ENCODE measurements at regions not wholly inside any gene's neighbourhood (a gene's known extent, or its start where the extent isn't known, plus 50 kb on each side); places are given as distances from the start of the nearest gene placed in this dataset.

GRCh38 chr11:70915158-70915985 is 337.0 kb downstream of the SHANK2 start:
- Histone ChIP-seq H4K20me1 (ENCODE audit: insufficient read depth) (no peaks in the 10 kb centered on the region), H3K27ac (no peak overlapping the region), H3K4me3 (no peak overlapping the region), H3K36me3 (ENCODE audit: low read depth) (no peaks in the 10 kb centered on the region), H2AFZ (no peak overlapping the region), H3F3A (ENCODE audit: insufficient read depth) (no peaks in the 10 kb centered on the region), H3K79me2 (ENCODE audit: insufficient read depth) (no peaks in the 10 kb centered on the region), H3K4me2 (ENCODE audit: unreplicated experiment) (no peak overlapping the region), H3K9me2 (ENCODE audit: insufficient read depth) (no peaks in the 10 kb centered on the region), H3K9ac (no peak overlapping the region), H3K27me3 (replicated peaks; ENCODE audit: insufficient read depth) (no peaks in the 10 kb centered on the region), H3K4me1 (ENCODE audit: insufficient read depth) (no peaks in the 10 kb centered on the region), H3K9me3 (ENCODE audit: low read depth) (no peaks in the 10 kb centered on the region)
- in situ Hi-C loops (cut with MboI): no loop called here
- no peak for TF ChIP-seq EZH2 (IDR thresholded peaks at IDR 0.05; ENCODE audit: insufficient read depth, poor library complexity, severe bottlenecking)
- no peak for TF ChIP-seq EZH2phosphoT487 (IDR thresholded peaks at IDR 0.05; ENCODE audit: insufficient read depth, low read depth)
- DNase-seq: peak; percentile 28
- 4 to 7% methylated on average over 17 of the region's 17 CpGs for whole genome bisulfite sequencing, 2 experiments (ENCODE audit: low coverage in 1 of 2, low lambda C conversion rate in 2 of 2, missing lambda C conversion rate in 2 of 2)

GRCh38 chr11:70916351-70916750 is 336.0 kb downstream of the SHANK2 start:
- DNase-seq: no peak
- H3K9ac ChIP-seq: no peak overlapping the region
- H3K4me2 ChIP-seq (ENCODE audit: unreplicated experiment): no peak overlapping the region
- no peaks in the 10 kb centered on the region for H3K27me3 ChIP-seq (replicated peaks; ENCODE audit: insufficient read depth)
- H3F3A ChIP-seq (ENCODE audit: insufficient read depth): no peaks in the 10 kb centered on the region
- no peaks in the 10 kb centered on the region for H4K20me1 ChIP-seq (ENCODE audit: insufficient read depth)
- no peaks in the 10 kb centered on the region for H3K9me2 ChIP-seq (ENCODE audit: insufficient read depth)
- whole genome bisulfite sequencing, 2 experiments (ENCODE audit: low coverage in 1 of 2, low lambda C conversion rate in 2 of 2, missing lambda C conversion rate in 2 of 2): 27 to 48% methylated on average over 8 of the region's 8 CpGs
- in situ Hi-C loops (cut with MboI): no loop called here
- no peak overlapping the region for H2AFZ ChIP-seq
- no peak overlapping the region for H3K4me3 ChIP-seq
- no peaks in the 10 kb centered on the region for H3K79me2 ChIP-seq (ENCODE audit: insufficient read depth)
- TF ChIP-seq EZH2phosphoT487 (IDR thresholded peaks at IDR 0.05; ENCODE audit: insufficient read depth, low read depth) (no peak), EZH2 (IDR thresholded peaks at IDR 0.05; ENCODE audit: insufficient read depth, poor library complexity, severe bottlenecking) (no peak)
- no peak overlapping the region for H3K27ac ChIP-seq
- no peaks in the 10 kb centered on the region for H3K36me3 ChIP-seq (ENCODE audit: low read depth)
- no peaks in the 10 kb centered on the region for H3K4me1 ChIP-seq (ENCODE audit: insufficient read depth)
- no peaks in the 10 kb centered on the region for H3K9me3 ChIP-seq (ENCODE audit: low read depth)

GRCh38 chr11:70918242-70918641 is 334.1 kb downstream of the SHANK2 start:
- H3K79me2 ChIP-seq (ENCODE audit: insufficient read depth): no peaks in the 10 kb centered on the region
- no peaks in the 10 kb centered on the region for H3F3A ChIP-seq (ENCODE audit: insufficient read depth)
- H3K4me1 ChIP-seq (ENCODE audit: insufficient read depth): no peaks in the 10 kb centered on the region
- H3K9me3 ChIP-seq (ENCODE audit: low read depth): no peaks in the 10 kb centered on the region
- no peak overlapping the region for H3K4me2 ChIP-seq (ENCODE audit: unreplicated experiment)
- DNase-seq: no peak
- no peak overlapping the region for H3K9ac ChIP-seq
- no peaks in the 10 kb centered on the region for H3K36me3 ChIP-seq (ENCODE audit: low read depth)
- no peaks in the 10 kb centered on the region for H3K27me3 ChIP-seq (replicated peaks; ENCODE audit: insufficient read depth)
- H3K4me3 ChIP-seq: no peak overlapping the region
- H3K27ac ChIP-seq: no peak overlapping the region
- 35 to 42% methylated on average over 7 of the region's 7 CpGs for WGBS, 2 experiments (ENCODE audit: low coverage in 1 of 2, low lambda C conversion rate in 2 of 2, missing lambda C conversion rate in 2 of 2)
- H2AFZ ChIP-seq: no peak overlapping the region
- TF ChIP-seq EZH2phosphoT487 (IDR thresholded peaks at IDR 0.05; ENCODE audit: insufficient read depth, low read depth) (no peak), EZH2 (IDR thresholded peaks at IDR 0.05; ENCODE audit: insufficient read depth, poor library complexity, severe bottlenecking) (no peak)
- no peaks in the 10 kb centered on the region for H4K20me1 ChIP-seq (ENCODE audit: insufficient read depth)
- no peaks in the 10 kb centered on the region for H3K9me2 ChIP-seq (ENCODE audit: insufficient read depth)
- in situ Hi-C loops (cut with MboI): no loop called here

GRCh38 chr11:70921804-70922203 is 330.6 kb downstream of the SHANK2 start:
- no peaks in the 10 kb centered on the region for H3K9me3 ChIP-seq (ENCODE audit: low read depth)
- DNase-seq: no peak
- no peak overlapping the region for H3K27ac ChIP-seq
- in situ Hi-C loops (cut with MboI): no loop called here
- 40 to 43% methylated on average over 4 of the region's 4 CpGs for WGBS, 2 experiments (ENCODE audit: low coverage in 1 of 2, low lambda C conversion rate in 2 of 2, missing lambda C conversion rate in 2 of 2)
- no peaks in the 10 kb centered on the region for H3K27me3 ChIP-seq (replicated peaks; ENCODE audit: insufficient read depth)
- H3K4me1 ChIP-seq (ENCODE audit: insufficient read depth): no peaks in the 10 kb centered on the region
- no peak overlapping the region for H3K4me2 ChIP-seq (ENCODE audit: unreplicated experiment)
- no peaks in the 10 kb centered on the region for H3K36me3 ChIP-seq (ENCODE audit: low read depth)
- TF ChIP-seq EZH2phosphoT487 (IDR thresholded peaks at IDR 0.05; ENCODE audit: insufficient read depth, low read depth) (no peak), EZH2 (IDR thresholded peaks at IDR 0.05; ENCODE audit: insufficient read depth, poor library complexity, severe bottlenecking) (no peak)
- no peaks in the 10 kb centered on the region for H4K20me1 ChIP-seq (ENCODE audit: insufficient read depth)
- no peaks in the 10 kb centered on the region for H3K79me2 ChIP-seq (ENCODE audit: insufficient read depth)
- no peak overlapping the region for H3K4me3 ChIP-seq
- H3K9ac ChIP-seq: no peak overlapping the region
- no peak overlapping the region for H2AFZ ChIP-seq
- no peaks in the 10 kb centered on the region for H3F3A ChIP-seq (ENCODE audit: insufficient read depth)
- H3K9me2 ChIP-seq (ENCODE audit: insufficient read depth): no peaks in the 10 kb centered on the region

Data from GM23248 (cell line).